Islet of Langerhans (tissue), 1 donor: ENCODE measurements at regions not wholly inside any gene's neighbourhood (a gene's known extent, or its start where the extent isn't known, plus 50 kb on each side); places are given as distances from the start of the nearest gene placed in this dataset.
"Not testable (repeated sequence)": the region's sequence is repeated elsewhere in the genome, so short reads cannot be mapped to it uniquely, and the experiment has no call there.

Experiments
- FAIRE-seq: peaks from one replicate; lab custom pipeline; 2011; peaks lifted over from hg19 to GRCh38; lab: Jason Lieb, UNC

DNA sequence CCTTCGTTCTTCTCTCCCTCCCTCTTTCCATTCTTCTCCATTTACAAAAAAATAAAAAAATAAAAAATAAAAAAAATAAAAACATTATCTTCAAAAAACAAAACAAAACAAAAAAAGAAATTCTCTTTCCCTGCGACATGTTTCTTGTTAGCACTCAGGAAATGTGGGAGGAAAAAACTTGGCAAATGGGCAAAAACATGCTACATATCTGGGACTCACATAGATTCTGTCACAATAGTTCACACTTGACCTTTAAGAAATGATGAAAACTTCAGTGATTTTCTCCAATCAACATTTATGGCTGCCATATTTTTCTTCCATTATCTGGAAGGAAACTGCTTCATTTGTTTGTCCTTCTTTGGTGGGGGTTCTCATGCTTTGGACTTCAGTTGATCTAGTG is 109.3 kb downstream of the PRKAB2 start:
- FAIRE-seq, result no peak

DNA sequence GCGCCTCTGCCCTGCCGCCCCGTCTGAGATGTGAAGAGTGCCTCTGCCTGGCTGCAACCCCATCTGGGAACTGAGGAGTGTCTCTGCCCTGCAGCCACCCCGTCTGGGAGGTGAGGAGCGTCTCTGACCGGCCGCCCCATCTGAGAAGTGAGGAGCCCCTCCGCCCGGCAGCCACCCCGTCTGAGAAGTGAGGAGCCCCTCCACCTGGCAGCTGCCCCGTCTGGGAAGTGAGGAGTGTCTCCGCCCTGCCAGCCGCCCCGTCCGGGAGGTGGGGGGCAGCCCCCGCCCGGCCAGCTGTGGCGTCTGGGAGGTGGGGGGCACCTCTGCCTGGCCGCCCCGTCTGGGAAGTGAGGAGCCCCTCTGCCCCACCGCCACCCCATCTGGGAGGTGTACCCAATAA is 110.4 kb downstream of the PRKAB2 start:
- not testable (repeated sequence) for FAIRE-seq

DNA sequence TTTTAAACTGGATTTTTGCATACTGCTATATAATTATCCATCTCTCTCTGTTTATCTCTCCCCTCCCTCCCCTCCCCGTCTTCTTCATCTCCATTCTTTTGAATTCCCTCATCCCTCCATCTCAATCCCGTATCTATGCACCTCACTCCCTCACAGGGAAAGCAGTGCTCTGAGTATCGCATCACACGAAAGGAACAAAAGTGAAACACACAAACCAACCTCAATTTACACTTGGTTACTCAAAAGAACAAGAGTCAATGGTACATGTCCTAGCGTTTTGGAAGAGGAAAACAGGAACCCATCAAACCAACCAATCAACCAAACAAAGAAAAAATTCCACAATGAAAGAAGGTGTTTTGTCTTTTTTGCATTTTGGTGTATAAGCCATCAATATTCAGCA is 115.1 kb downstream of the NBPF12 start:
- FAIRE-seq, result no peak

DNA sequence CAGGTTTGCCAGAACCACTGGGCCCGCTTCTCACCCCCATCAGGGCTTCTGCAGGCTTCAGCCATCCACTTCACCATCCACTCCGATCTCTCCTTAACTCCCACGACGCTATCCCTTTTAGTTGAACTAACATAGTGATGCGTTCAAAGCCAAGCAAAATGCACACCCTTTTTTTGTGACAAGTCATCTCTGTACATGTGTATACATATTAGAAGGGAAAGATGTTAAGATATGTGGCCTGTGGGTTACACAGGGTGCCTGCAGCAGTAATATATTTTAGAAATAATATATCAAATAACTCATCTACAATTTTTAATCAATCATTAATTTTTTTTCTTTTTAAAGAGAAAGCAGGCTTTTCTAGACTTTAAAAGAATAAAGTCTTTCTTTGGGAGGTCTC is 114.6 kb downstream of the NBPF12 start:
- no peak for FAIRE-seq

DNA sequence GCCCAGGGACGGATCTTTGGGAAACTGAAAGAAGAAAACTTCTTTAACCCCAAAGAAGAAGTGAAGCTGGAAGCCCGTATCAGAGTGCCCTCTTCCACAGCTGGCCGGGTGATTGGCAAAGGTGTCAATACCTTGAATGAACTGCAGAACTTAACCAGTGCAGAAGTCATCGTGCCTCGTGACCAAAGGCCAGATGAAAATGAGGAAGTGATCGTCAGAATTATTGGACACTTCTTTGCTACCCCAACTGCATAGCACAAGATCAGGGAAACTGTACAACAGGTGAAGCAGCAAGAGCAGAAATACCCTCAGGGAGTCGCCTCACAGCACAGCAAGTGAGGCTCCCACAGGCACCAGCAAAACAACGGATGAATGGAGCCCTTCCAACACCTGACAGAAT is 114.0 kb downstream of the NBPF12 start:
- no peak for FAIRE-seq

DNA sequence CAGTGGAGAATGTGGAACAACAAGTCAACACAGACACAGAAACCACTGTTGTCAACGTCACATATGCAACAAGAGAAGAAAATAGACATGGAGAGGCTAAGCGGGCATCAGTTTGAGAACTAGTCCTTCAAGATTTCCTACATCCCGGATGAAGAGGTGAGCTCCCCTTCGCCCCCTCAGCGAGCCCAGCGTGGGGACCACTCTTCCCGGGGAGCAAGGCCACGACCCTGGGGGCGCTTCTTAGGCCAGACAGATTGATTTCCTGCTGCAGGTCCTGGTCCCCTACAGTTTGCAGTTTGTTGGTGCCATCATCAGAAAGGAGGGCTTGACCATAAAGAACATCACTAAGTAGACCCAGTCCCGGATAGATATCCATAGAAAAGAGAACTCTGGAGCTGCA is 113.0 kb downstream of the NBPF12 start:
- FAIRE-seq, result no peak

DNA sequence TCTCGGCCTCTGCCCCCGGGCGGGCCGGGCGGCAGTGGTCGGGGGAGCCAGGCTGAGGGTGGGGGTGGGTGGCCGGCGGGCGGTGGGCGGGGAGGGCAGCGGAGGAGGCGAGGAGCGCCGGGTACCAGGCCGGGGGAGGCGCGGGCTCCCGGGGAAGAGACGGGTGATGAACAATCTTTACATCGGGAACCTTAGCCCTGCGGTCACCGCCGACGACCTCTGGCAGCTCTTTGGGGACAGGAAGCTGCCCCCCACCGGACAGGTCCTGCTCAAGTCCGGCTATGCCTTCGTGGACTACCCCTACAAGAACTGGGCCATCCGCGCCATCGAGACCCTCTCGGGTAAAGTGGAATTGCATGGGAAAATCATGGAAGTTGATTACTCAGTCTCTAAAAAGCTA is 112.5 kb downstream of the NBPF12 start:
- FAIRE-seq, result no peak

DNA sequence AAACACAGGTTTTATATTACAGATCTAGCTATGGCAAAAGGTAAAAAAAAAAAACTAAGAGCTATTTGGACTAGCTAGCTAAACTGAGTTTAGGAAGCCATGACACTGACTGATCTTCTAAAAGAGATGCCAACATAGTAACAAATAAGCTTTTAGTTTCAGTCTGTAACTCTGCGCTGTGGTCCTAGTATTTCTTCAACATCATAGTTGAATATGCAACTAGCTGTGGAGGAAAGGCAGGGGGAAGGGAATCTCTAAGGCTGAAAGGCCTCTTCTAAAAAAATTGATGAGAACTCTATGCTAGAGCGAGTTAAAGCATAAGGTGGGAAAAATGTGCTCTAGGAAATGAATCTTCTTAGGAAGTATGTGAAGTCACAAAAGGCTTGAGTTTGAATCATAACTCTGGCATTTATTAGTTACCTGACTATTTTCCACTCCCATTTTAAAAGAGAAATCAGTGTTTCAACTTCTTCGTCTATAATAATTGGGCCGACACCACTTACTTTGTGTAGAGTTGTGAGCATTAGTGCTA is 108.8 kb downstream of the NBPF12 start:
- FAIRE-seq, result peak; percentile 66

DNA sequence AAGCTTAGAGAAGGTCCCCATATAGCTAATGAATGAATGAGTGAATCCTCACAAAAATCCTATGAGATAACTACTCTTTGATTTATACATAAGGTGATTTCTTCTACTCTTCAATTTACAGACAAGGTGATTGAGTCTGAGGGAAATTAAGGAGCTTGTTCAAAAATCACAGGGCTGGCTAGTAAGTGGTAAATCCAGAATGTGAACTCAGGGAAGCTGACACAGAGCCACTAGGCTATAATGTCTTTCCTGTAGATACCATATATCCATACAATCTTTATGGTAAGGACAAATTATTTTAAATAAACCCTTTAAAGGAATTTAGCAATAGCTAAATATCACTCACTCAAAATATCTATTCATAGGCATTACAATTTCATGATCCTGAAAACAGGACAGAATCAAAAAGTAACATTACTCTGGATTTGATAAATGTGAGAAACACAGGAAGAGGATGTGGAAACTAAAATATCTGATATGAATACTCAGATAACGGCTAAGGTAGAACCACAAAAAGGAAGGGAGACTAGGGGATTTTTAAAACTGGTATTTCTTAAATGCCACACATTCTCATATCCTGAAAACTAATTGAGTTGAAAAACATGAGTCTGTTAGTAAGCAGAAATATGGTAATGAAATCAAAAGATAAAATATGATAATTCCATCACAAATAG is 108.2 kb downstream of the NBPF12 start:
- no peak for FAIRE-seq
